Mesodermal cell (in vitro differentiated cells): ENCODE measurements at regions not wholly inside any gene's neighbourhood (a gene's known extent, or its start where the extent isn't known, plus 50 kb on each side); places are given as distances from the start of the nearest gene placed in this dataset.
"Not testable (repeated sequence)": the region's sequence is repeated elsewhere in the genome, so short reads cannot be mapped to it uniquely, and the experiment has no call there.

Experiments
- H3K27ac ChIP-seq: 2 replicates; pipeline ENCODE4 v1.7.0; 2013; ENCODE audit warnings: mild to moderate bottlenecking, low read depth, low read length, moderate library complexity; ENCODE audit not compliant: severe bottlenecking
- H3K36me3 ChIP-seq: 2 replicates; pipeline ENCODE4 v1.7.1; 2013; ENCODE audit warnings: mild to moderate bottlenecking, low read length, moderate library complexity; ENCODE audit not compliant: control insufficient read depth, insufficient read depth
- H3K4me1 ChIP-seq: one replicate; pipeline ENCODE4 v1.7.1; 2013; ENCODE audit warnings: mild to moderate bottlenecking, low read length; ENCODE audit not compliant: insufficient read depth, control insufficient read depth, poor library complexity, severe bottlenecking
- H3K4me3 ChIP-seq: 2 replicates; pipeline ENCODE4 v1.7.0; 2013; ENCODE audit warnings: low read length, control low read depth, mild to moderate bottlenecking; ENCODE audit not compliant: insufficient read depth, poor library complexity, severe bottlenecking; ENCODE audit errors: extremely low read depth
- H3K9me3 ChIP-seq: 2 replicates; pipeline ENCODE4 v1.7.1; 2013; ENCODE audit warnings: mild to moderate bottlenecking, low read length, moderate library complexity; ENCODE audit not compliant: control insufficient read depth
- whole genome bisulfite sequencing, 2 experiments: methylation state at CpG; one replicate each; pipeline ENCODE4 v1.1.5; 2013; ENCODE audit warnings: missing lambda C conversion rate in 2 of 2; ENCODE audit not compliant: insufficient coverage in 2 of 2; 5-methylcytosine and 5-hydroxymethylcytosine counted together

DNA sequence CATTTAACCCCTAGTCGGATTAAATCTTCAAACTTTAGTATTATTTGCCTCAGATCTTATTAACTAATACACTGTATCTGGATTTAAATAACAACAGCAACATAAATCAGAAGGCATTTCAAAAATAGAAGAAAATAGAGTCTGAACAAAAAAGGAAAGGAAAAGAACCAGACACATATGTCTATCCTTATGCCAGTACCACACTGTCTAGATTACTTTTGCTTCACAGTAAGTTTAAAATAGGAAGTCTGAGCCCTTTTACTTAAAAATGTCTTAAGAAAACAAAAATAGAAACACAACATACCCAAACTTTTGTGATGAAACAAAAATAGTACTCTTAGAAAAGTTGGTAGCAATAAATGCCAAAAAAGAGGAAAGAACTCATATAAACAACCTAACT, 1615.8 kb downstream of the SI start:
- Histone ChIP-seq H3K9me3 (no peaks in the 10 kb centered on the region), H3K36me3 (no peaks in the 10 kb centered on the region), H3K4me3 (no peak overlapping the region), H3K4me1 (no peaks in the 10 kb centered on the region), H3K27ac (no peak overlapping the region)
- WGBS, 2 experiments: no CpG with 5 or more reads among the region's 1 CpG

DNA sequence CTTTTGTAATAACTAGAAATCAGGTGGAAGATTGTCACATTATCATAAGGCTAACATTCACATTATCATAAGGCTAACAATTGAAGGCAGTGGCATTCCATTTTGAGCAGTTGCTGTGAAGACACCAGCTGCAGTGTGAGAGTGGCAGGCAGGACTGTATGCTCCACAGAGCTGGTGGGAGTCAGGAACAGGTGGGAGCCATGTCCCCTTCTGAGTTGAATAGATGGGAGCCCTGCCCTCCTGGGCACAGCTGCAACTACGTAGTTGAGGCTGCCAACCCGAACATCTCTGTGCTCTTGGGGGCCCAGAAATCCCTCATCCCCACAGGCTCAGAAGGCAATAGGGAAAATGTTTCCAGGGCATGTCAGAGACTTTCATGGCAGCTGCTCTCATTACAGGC, 1627.6 kb downstream of the SI start:
- no peaks in the 10 kb centered on the region for H3K9me3 ChIP-seq
- no peaks in the 10 kb centered on the region for H3K36me3 ChIP-seq
- H3K27ac ChIP-seq: no peak overlapping the region
- no peaks in the 10 kb centered on the region for H3K4me1 ChIP-seq
- 82 to 90% methylated on average over 2 of the region's 2 CpGs for WGBS, 2 experiments
- no peak overlapping the region for H3K4me3 ChIP-seq

DNA sequence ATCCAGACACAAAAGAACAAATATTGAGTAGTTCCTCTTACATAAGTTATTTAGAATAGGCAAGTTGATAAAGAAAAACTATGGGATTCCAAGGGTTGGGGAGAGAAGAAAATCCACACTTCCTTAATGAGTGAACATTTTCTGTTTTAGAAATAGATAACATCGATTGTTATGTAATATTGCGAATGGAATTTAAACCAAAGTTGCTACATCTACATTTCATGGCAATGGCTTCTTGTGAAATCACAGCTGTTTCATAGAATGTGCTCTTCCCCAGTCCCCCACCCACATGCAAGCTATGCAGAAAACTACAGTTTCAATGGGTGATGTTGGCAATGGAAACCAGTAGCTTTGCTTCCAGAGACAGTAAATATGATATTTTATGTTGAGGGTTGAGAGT, 1639.5 kb downstream of the SI start:
- H3K27ac ChIP-seq: no peak overlapping the region
- no CpG with 5 or more reads among the region's 2 CpGs for WGBS, 2 experiments
- no peak overlapping the region for H3K4me3 ChIP-seq
- no peaks in the 10 kb centered on the region for H3K36me3 ChIP-seq
- H3K9me3 ChIP-seq: no peaks in the 10 kb centered on the region
- H3K4me1 ChIP-seq: no peaks in the 10 kb centered on the region

DNA sequence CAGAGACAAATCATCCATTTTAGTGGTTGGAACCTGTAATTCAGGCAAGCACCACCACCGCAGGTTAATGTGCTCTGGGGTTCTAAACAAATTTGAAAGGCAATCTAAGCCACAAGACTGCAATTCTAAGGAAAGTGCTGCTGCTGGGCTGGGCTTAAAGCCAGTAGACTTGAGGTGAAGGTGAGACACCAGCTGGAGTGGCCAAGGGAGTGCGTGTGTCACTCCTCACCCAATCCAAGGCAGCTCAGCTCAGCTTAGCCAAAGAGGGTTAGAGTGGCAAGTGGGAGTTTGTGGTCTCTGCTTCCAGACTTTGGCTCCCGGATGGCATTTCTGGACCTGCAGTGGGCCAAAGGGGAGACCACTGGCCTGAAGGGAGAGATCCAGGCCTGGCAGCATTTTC, 1655.6 kb downstream of the SI start:
- Histone ChIP-seq H3K4me1 (no peaks in the 10 kb centered on the region), H3K36me3 (no peaks in the 10 kb centered on the region), H3K27ac (no peak overlapping the region), H3K4me3 (no peak overlapping the region), H3K9me3 (no peaks in the 10 kb centered on the region)
- 89 to 90% methylated on average over 1 to 3 of the region's 3 CpGs for WGBS, 2 experiments

DNA sequence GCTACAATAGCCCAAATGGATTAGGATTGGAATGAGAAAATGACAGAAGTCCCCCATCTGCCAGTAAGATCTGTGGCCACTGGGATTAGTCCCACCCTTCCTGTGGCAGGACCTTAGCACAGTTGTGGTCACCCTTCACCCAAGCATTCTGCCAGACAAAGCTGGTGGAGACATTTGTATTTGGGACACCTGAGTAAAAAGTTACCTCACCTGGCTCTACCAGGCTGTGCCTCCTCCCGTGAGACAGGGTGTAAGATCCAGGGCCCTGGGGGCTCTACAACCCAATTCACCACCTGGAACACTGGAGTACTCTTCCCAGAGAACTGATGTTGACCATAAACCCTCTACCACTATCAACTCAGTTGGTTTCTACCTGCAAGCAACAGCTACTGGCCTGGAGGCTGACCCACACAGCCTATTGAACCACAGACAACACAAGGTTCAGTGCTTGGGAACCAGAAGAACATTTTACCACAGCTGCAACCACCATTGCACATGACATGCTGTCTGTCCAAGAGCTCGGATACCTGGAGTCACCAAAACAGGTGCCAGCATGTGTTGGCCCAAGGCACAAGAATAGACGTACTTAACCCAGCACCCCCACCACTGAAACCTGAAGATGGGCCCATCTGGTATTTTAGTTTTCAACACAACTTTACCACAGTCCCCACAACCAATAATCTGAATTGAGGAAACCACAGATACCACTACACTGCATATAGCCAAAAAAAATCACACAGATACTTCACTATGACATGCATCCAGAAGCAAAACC, 1686.7 kb downstream of the SI start:
- H3K36me3 ChIP-seq: no peaks in the 10 kb centered on the region
- no peaks in the 10 kb centered on the region for H3K9me3 ChIP-seq
- H3K27ac ChIP-seq: no peak overlapping the region
- H3K4me1 ChIP-seq: no peaks in the 10 kb centered on the region
- 74 to 85% methylated on average over 3 of the region's 3 CpGs for WGBS, 2 experiments
- H3K4me3 ChIP-seq: no peak overlapping the region

DNA sequence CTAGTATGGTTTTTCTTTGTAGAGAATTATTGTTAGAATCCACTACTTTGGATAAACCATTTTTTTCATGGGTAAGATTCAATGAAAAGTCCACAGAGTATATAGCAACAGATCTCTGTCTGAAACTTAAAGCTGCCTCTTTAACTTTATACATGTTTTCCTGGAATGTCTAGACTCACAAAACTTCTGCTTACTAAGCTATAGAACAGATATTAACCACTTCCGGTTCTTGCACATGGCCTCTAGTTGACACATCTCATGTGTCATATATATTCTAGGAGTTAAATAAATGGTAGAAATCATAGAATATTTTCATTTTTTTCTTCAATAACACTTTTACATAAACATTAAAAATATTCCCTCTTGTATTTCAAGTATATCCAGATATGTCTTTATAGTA, 1693.9 kb downstream of the SI start:
- no peak overlapping the region for H3K4me3 ChIP-seq
- no peaks in the 10 kb centered on the region for H3K9me3 ChIP-seq
- H3K36me3 ChIP-seq: no peaks in the 10 kb centered on the region
- H3K4me1 ChIP-seq: no peaks in the 10 kb centered on the region
- WGBS, 2 experiments: no CpG with 5 or more reads among the region's 1 CpG
- H3K27ac ChIP-seq: no peak overlapping the region

DNA sequence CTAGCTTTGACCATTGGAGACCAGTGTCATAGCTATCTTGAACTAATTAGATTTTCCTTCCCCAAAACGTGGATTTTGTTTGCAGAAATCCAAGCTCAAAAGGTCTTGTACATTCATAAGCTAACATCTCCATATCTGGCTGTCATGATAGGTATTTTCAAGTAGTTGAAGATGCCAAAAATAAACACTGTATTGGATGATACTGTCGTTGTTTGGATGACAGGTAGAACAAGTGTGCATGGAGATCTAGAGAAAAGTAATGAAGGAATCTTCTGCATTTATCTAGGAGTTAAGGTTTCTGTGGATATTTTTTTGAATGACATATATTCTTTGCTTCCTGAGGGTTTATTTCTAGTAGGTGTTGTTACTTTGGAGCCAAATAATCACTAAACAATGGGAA, 1696.1 kb downstream of the SI start:
- H3K27ac ChIP-seq: no peak overlapping the region
- no peaks in the 10 kb centered on the region for H3K4me1 ChIP-seq
- H3K9me3 ChIP-seq: no peaks in the 10 kb centered on the region
- 72 to 82% methylated on average over 1 of the region's 2 CpGs for WGBS, 2 experiments
- H3K4me3 ChIP-seq: no peak overlapping the region
- no peaks in the 10 kb centered on the region for H3K36me3 ChIP-seq

DNA sequence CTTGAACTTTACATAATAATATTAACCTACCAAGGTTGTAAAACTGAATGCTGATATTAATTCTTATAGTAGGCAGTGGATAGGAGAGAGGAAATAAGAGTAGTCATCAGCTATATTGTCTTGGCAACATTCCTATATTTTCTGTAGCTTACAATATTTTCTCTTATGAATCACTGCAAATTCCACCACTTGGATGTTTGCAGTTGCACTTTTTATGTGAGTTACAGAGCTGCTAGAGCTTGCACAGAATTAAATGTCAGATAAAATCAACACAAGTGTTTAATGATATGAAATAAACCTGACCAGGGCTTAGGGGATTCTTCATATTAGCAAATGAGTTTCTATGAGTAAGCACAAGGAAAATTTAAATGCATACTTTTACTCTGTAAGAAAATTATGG, 1710.1 kb downstream of the SI start:
- no peaks in the 10 kb centered on the region for H3K9me3 ChIP-seq
- H3K4me3 ChIP-seq: no peak overlapping the region
- no peaks in the 10 kb centered on the region for H3K36me3 ChIP-seq
- no peaks in the 10 kb centered on the region for H3K4me1 ChIP-seq
- H3K27ac ChIP-seq: no peak overlapping the region

DNA sequence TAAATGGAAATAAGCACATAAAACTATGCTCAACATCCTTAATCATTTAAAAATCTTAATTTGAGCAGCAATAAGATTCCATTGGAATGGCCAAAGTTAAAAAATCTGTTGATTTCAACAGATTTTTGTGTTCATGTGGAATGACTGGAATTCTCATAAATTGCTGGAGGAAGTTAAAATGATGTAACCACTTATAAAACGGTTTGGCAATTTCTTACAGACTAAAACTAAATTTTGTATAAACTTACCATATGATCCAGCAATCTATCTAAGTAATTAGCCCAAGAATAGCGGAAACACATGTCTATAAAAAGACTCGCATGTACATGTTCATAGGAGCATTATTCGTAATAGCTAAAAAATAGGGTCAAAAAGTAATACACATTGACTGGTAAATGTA, 1713.6 kb downstream of the SI start:
- WGBS, 2 experiments: no CpG with 5 or more reads among the region's 4 CpGs
- Histone ChIP-seq H3K36me3 (no peaks in the 10 kb centered on the region), H3K4me3 (no peak overlapping the region), H3K9me3 (no peaks in the 10 kb centered on the region), H3K27ac (no peak overlapping the region), H3K4me1 (no peaks in the 10 kb centered on the region)

DNA sequence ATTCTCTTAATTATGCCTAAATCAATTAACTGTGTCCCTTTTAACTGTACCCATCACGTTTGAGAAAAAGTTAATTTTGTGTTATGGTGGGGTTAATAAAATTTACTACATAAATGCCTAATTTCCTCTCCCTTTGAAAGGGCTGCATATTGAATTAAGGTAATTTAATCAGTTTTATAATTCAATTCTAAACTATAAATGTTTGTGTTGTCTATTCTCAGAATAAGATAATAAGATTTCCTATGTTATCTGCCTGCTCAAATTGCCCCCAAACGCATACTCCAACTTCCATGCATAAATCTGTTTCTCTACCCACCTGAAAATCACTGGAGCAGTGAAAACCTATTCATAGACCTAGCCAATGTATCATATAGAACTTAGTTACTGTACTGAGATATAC, 1716.1 kb downstream of the SI start:
- Histone ChIP-seq H3K4me3 (no peak overlapping the region), H3K9me3 (no peaks in the 10 kb centered on the region), H3K27ac (no peak overlapping the region), H3K36me3 (no peaks in the 10 kb centered on the region), H3K4me1 (no peaks in the 10 kb centered on the region)
- no CpG with 5 or more reads among the region's 2 CpGs for WGBS, 2 experiments

DNA sequence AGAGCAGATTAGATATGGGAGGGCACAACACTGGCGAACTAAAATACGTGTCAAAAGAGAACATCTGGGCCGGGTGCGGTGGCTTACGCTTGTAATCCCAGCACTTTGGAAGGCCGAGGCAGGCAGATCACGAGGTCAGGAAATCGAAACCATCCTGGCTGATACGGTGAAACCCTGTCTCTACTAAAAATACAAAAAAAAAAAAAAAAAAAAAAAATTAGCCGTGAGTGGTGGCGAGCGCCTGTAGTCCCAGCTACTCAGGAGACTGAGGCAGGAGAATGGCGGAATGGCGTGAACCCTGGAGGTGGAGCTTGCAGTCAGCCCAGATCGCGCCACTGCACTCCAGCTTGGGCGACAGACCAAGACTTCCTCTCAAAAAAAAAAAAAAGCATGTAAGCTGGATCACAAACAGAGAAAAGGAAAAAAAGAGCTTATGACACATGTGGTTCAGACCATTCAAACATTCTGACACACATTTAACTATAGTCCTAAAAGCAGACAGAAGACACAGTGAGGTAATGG, 1716.9 kb downstream of the SI start:
- not testable (repeated sequence) for H3K4me3 ChIP-seq, H3K36me3 ChIP-seq, H3K4me1 ChIP-seq, H3K9me3 ChIP-seq, H3K27ac ChIP-seq
- 90 to 100% methylated on average over 2 to 12 of the region's 17 CpGs for WGBS, 2 experiments
